IMR-90 (cell line): ENCODE measurements at regions not wholly inside any gene's neighbourhood (a gene's known extent, or its start where the extent isn't known, plus 50 kb on each side); places are given as distances from the start of the nearest gene placed in this dataset.
"Not testable (repeated sequence)": the region's sequence is repeated elsewhere in the genome, so short reads cannot be mapped to it uniquely, and the experiment has no call there.

Experiments
- ATAC-seq: fragments of 200-7000 bp; cut with Tn5 transposase; 2 replicates; pipeline ENCODE4 v1.9.1; 2020; ENCODE audit warnings: low read depth, mild to moderate bottlenecking, moderate library complexity
- BruUV-seq: library from RNA; stranded (reverse); fragments of 400-500 nt; replicated peaks from 2 replicates; lab custom pipeline; 2021; lab: Mats Ljungman, UMichigan
- CTCF ChIA-PET: fragments of 300-600 bp; formaldehyde crosslinking; extraction: SDS; loops from one replicate; lab custom pipeline; 2021; ENCODE audit warnings: antibody characterized with exemption; lab: Yijun Ruan, JAX
- POLR2A ChIA-PET: fragments of 300-600 bp; sonication (Branson Sonifier 250); formaldehyde crosslinking; loops from one replicate; lab custom pipeline; 2022; ENCODE audit warnings: antibody characterized with exemption; ENCODE audit not compliant: unreplicated experiment; lab: Charles Lee
- DNase-seq: peaks from one replicate; pipeline ENCODE4 v3.0.0; 2013
- H2AFZ ChIP-seq: replicated peaks from 2 replicates; pipeline ENCODE3; 2013; ENCODE audit warnings: low read length, mild to moderate bottlenecking; ENCODE audit not compliant: poor library complexity
- H2AK5ac ChIP-seq: 2 replicates; pipeline ENCODE4 v1.6.1; 2013; ENCODE audit warnings: low read depth, low read length, inconsistent platforms
- H2AK9ac ChIP-seq: replicated peaks from 2 replicates; pipeline ENCODE3; 2013; ENCODE audit warnings: mild to moderate bottlenecking, low read depth, low read length, moderate library complexity; ENCODE audit not compliant: poor library complexity
- H2BK120ac ChIP-seq: 2 replicates; pipeline ENCODE4 v1.6.1; 2013; ENCODE audit warnings: low read depth, low read length, inconsistent platforms
- H2BK15ac ChIP-seq: 3 replicates; pipeline ENCODE4 v1.6.1; 2013; ENCODE audit warnings: low read depth, low read length, inconsistent platforms
- H2BK20ac ChIP-seq: 2 replicates; pipeline ENCODE4 v1.6.1; 2013; ENCODE audit warnings: low read depth, mild to moderate bottlenecking, inconsistent platforms, low read length, moderate library complexity
- H2BK5ac ChIP-seq: 2 replicates; pipeline ENCODE4 v1.6.1; 2013; ENCODE audit warnings: mild to moderate bottlenecking, low read depth, low read length, inconsistent platforms; ENCODE audit not compliant: poor library complexity, severe bottlenecking
- H3K14ac ChIP-seq: replicated peaks from 2 replicates; pipeline ENCODE4 v1.6.1; 2013; ENCODE audit warnings: low read depth, low read length, inconsistent platforms
- H3K18ac ChIP-seq: 2 replicates; pipeline ENCODE4 v1.6.1; 2013; ENCODE audit warnings: low read depth, low read length, control low read depth
- H3K23ac ChIP-seq: 2 replicates; pipeline ENCODE4 v1.6.1; 2013; ENCODE audit warnings: low read depth, low read length, inconsistent platforms
- H3K27ac ChIP-seq: 2 replicates; pipeline ENCODE4 v1.5.1; 2013; ENCODE audit warnings: mild to moderate bottlenecking, control low read depth, low read length; ENCODE audit not compliant: insufficient read depth
- H3K27me3 ChIP-seq: 2 replicates; pipeline ENCODE4 v1.6.1; 2013; ENCODE audit warnings: low read length; ENCODE audit not compliant: control insufficient read depth, insufficient read depth
- H3K36me3 ChIP-seq: 2 replicates; pipeline ENCODE4 v1.6.1; 2013; ENCODE audit warnings: low read length, mixed read lengths; ENCODE audit not compliant: control insufficient read depth, insufficient read depth
- H3K4ac ChIP-seq: 2 replicates; pipeline ENCODE4 v1.6.1; 2013; ENCODE audit warnings: low read depth, low read length, inconsistent platforms
- H3K4me1 ChIP-seq: 2 replicates; pipeline ENCODE4 v1.6.1; 2013; ENCODE audit warnings: low read length, mixed read lengths; ENCODE audit not compliant: control insufficient read depth, insufficient read depth
- H3K4me2 ChIP-seq: 2 replicates; pipeline ENCODE4 v1.6.1; 2013; ENCODE audit warnings: low read depth, mild to moderate bottlenecking, control low read depth, low read length, moderate library complexity
- H3K4me3 ChIP-seq: 2 replicates; pipeline ENCODE4 v1.5.1; 2013; ENCODE audit warnings: low read depth, mild to moderate bottlenecking, control low read depth, low read length, moderate library complexity; ENCODE audit not compliant: insufficient read depth
- H3K56ac ChIP-seq: 2 replicates; pipeline ENCODE4 v1.6.1; 2013; ENCODE audit warnings: low read length, inconsistent platforms; ENCODE audit not compliant: insufficient read depth; ENCODE audit errors: extremely low read depth
- H3K79me1 ChIP-seq, 2 experiments: 2 replicates each; pipeline ENCODE4 v1.6.1; 2013; ENCODE audit warnings: low read length in 2 of 2, inconsistent platforms in 1 of 2, low read depth in 1 of 2
- H3K9ac ChIP-seq: 2 replicates; pipeline ENCODE4 v1.6.1; 2013; ENCODE audit warnings: low read depth, low read length, control low read depth
- H3K9me1 ChIP-seq: 2 replicates; pipeline ENCODE4 v1.6.1; 2013; ENCODE audit warnings: low read length, inconsistent platforms; ENCODE audit not compliant: insufficient read depth
- H3K9me3 ChIP-seq: 2 replicates; pipeline ENCODE4 v1.6.1; 2013; ENCODE audit warnings: low read length; ENCODE audit not compliant: control insufficient read depth, insufficient read depth
- H4K20me1 ChIP-seq: 2 replicates; pipeline ENCODE4 v1.6.1; 2013; ENCODE audit warnings: low read length, inconsistent platforms; ENCODE audit not compliant: insufficient read depth
- H4K5ac ChIP-seq: 2 replicates; pipeline ENCODE4 v1.6.1; 2013; ENCODE audit warnings: mild to moderate bottlenecking, low read depth, low read length, control low read depth
- H4K8ac ChIP-seq, 2 experiments: 2 replicates each; pipeline ENCODE4 v1.6.1; 2013; ENCODE audit warnings: low read depth in 2 of 2, low read length in 2 of 2, control low read depth in 1 of 2, inconsistent platforms in 1 of 2
- H4K91ac ChIP-seq: 2 replicates; pipeline ENCODE4 v1.6.1; 2013; ENCODE audit warnings: low read depth, low read length, inconsistent platforms; ENCODE audit not compliant: insufficient read depth
- RFX5 ChIP-seq: IDR thresholded peaks from 2 replicates; pipeline ENCODE4 v1.8.0; 2012; ENCODE audit warnings: low read depth, mild to moderate bottlenecking, low read length, moderate library complexity
- WGBS, 2 experiments: methylation state at CpG; one replicate each; pipeline versions ENCODE4 v1.1.5 to v1.1.7; 2013; ENCODE audit warnings: missing lambda C conversion rate in 2 of 2; ENCODE audit not compliant: insufficient read length in 1 of 2; ENCODE audit errors: extremely low coverage in 2 of 2; 5-methylcytosine and 5-hydroxymethylcytosine counted together
- dilution Hi-C: fragments of 300-500 bp; cut with HindIII; formaldehyde crosslinking; loops from one replicate; pipeline ENCODE4 v1.14.3; 2018; ENCODE audit warnings: low sequenced_read_pairs; ENCODE audit not compliant: unreplicated experiment
- in situ Hi-C: fragments of 300-500 bp; cut with MboI; formaldehyde crosslinking; loops from 3 replicates; pipeline ENCODE4 v1.14.3; 2019; ENCODE audit warnings: low sequenced_read_pairs, inconsistent platforms, mixed read lengths
- intact Hi-C: fragments of 100-400 bp; cut with micrococcal nuclease; formaldehyde crosslinking; loops from 2 replicates; pipeline ENCODE4 v1.10.0; 2022

DNA sequence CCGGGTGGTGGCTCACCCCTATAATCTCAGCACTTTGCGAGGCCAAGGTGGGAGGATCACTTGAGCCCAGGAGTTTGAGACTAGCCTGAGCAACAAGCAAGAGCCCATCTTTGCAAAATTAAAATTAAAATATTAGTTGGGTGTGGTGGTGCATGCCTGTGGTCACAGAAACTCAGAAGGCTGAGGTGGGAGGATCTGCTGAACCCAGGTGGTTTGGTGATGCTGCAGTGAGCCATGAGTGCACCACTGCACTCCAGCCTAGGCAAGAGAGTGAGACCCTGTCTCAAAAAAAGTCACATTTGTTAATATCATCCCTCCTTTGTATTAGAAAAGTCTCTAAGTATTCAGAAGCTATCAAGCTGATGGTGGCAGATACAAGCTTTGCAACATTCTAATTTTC is 317.5 kb downstream of the ANKRD30A start:
- Histone ChIP-seq H3K79me1 (no peaks in the 10 kb centered on the region), H2AFZ (no peak overlapping the region), H3K9me3 (peaks cover 7% of the 10 kb centered on the region; the same call in 1 of the 2 replicates), H3K36me3 (no peaks in the 10 kb centered on the region), H3K4me1 (no peaks in the 10 kb centered on the region), H3K9ac (no peak overlapping the region), H2BK120ac (no peak overlapping the region), H3K23ac (no peak overlapping the region), H2BK20ac (no peak overlapping the region), H3K27ac (no peak overlapping the region), H4K5ac (no peak overlapping the region), H3K18ac (no peak overlapping the region), H4K20me1 (no peaks in the 10 kb centered on the region), H4K8ac (no peak overlapping the region), H4K91ac (no peak overlapping the region), H3K56ac (no peak overlapping the region), H2BK15ac (no peak overlapping the region), H3K27me3 (no peaks in the 10 kb centered on the region), H2AK5ac (no peak overlapping the region), H3K4me3 (no peak overlapping the region), H2BK5ac (no peak overlapping the region), H2AK9ac (no peak overlapping the region), H3K9me1 (no peaks in the 10 kb centered on the region), H3K4me2 (no peak overlapping the region), H3K4ac (no peak overlapping the region), H3K14ac (no peak overlapping the region)
- dilution Hi-C loops, result no loop called here
- DNase-seq (no peak), ATAC-seq (no peak)
- POLR2A ChIA-PET, result interaction anchor here (0.7 kb wide), 1 partner anchor 31 kb away, joined by 3 read pairs; no protein-coding TSS in a partner anchor
- in situ Hi-C loops, result no loop called here
- no TSS peak for BruUV-seq
- CTCF ChIA-PET, result no interaction called here
- no CpG with 5 or more reads among the region's 2 CpGs for WGBS, 2 experiments
- TF ChIP-seq RFX5, result no peak
- intact Hi-C loops, result no loop called here

DNA sequence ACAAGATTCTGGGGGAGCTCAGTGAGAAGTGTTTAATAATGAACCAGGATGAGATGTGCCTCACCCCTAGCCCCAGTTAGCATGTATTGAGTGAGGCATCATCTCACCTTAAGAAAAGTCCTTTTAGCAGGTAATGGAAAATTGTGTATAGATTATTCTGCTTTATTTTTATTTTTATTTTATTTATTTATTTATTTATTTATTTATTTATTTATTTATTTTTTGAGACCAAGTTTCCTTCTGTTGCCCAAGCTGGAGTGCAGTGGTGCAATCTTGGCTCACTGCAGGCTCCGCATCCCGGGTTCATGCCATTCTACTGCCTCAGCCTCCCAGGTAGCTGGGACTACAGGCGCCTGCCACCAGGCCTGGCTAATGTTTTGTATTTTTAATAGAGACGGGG is 315.8 kb downstream of the ANKRD30A start:
- H2BK120ac ChIP-seq, H3K4me2 ChIP-seq, H4K8ac ChIP-seq, H4K91ac ChIP-seq, H3K23ac ChIP-seq, BruUV-seq, H3K9me3 ChIP-seq, dilution Hi-C loops, H3K56ac ChIP-seq, CTCF ChIA-PET, H3K4me3 ChIP-seq, POLR2A ChIA-PET, H3K36me3 ChIP-seq, H2AFZ ChIP-seq, H3K9me1 ChIP-seq, in situ Hi-C loops, H2AK9ac ChIP-seq, H4K20me1 ChIP-seq, H3K4ac ChIP-seq, H2BK20ac ChIP-seq, ATAC-seq, H3K4me1 ChIP-seq, H3K79me1 ChIP-seq, H2AK5ac ChIP-seq, H3K27me3 ChIP-seq, H2BK15ac ChIP-seq, H3K9ac ChIP-seq, H3K27ac ChIP-seq, intact Hi-C loops, H4K5ac ChIP-seq, DNase-seq, H3K18ac ChIP-seq, H2BK5ac ChIP-seq, H3K14ac ChIP-seq: not testable (repeated sequence)
- WGBS, 2 experiments, result no CpG with 5 or more reads among the region's 4 CpGs
